ENCODE measurements at regions not wholly inside any gene's neighbourhood (a gene's known extent, or its start where the extent isn't known, plus 50 kb on each side); places are given as distances from the start of the nearest gene placed in this dataset.
"Not testable (repeated sequence)": the region's sequence is repeated elsewhere in the genome, so short reads cannot be mapped to it uniquely, and the experiment has no call there.

DNA sequence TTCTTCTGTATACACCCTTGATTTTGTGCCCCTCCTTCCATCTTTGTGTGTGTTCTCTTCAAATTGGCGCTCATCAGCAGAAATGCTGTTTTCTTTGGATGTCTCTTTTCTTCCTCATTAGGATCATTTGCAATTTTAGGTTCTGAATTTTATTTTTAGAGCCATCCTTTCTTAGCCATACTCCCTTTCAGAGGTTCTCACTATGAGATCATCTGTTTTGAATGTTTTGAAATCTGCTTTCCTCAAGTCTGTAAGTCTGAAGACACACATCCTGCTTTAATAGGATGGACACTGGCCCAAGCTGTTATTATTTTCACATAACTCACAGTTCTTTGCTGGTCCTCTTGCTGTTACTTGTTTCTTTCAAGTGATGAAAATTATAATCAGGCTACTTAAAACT is 124.8 kb downstream of the BDH1 start:
- no peak for DNase-seq (ENCODE audit: low spot score)

DNA sequence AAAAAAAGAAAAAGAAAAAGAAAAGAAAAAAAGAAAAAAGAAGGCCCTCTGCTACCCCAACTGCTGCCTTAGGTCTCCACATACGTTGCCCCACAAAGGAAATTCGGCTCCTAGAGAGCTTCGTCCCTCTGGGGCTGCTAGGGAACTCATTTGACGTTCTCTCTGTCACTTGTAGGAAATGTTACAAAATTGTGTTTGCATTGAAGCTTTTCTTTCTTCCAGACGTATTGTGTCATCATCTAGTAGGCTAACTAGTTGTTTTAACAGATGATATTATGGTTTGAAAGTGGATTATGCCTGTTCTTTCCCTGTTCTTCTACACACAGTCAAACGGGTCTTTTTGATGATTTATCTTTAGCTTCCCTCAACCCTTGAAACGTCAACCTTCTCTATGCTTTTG is 125.3 kb downstream of the BDH1 start:
- no peak for DNase-seq (ENCODE audit: low spot score)

DNA sequence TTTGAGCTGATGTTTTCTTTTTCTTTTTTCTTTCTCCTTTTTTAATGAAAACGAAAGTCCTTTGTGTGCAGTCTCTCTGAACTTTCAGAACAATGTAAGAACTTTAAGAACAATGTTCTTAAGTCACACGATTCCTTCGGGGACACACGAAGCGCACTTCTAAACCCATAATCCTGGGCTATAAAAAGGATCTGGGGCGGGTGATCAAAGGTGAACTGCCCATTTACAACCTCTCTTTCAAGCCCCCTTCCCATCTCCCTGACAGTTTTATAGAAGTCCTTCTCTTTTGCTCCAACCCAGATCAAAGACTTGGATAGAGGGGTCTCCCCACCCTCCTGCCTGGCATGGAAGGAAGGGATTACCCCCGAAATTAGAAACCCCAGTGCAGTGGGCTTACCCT is 126.8 kb downstream of the BDH1 start:
- DNase-seq (ENCODE audit: low spot score): no peak

DNA sequence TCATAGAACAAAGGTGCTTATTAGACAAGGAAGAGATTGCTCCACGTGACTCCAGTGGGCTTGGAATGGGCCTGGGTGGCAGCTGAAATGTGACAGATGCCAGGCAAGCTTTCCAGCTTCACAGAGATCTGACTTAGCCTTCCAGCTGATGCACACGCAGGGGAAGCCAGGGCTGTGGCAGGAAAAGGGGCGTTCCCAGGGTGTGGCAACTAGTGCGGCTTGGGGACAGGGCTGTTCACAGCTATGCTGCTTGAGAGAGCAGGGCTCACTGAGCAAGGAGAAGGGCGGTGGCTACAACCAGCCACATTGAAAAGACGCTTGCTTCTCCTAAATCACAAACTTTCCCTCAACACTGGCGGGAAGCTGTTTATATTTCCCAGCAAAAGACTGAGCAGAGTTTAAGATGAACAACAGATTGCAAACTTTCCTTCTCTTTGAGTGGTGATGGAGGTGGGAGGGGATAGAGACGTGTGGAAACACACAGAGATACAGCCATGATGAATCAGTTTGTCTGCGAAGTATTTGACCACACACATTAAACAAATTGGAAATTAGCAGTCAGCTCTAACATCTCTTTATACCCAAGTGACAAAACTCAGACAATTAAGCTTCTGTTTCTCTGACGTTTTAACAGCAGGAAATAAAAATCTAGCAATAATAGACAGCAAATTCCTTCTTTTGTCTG is 127.5 kb downstream of the BDH1 start:
- DNase-seq (ENCODE audit: low spot score): peak; percentile 46

DNA sequence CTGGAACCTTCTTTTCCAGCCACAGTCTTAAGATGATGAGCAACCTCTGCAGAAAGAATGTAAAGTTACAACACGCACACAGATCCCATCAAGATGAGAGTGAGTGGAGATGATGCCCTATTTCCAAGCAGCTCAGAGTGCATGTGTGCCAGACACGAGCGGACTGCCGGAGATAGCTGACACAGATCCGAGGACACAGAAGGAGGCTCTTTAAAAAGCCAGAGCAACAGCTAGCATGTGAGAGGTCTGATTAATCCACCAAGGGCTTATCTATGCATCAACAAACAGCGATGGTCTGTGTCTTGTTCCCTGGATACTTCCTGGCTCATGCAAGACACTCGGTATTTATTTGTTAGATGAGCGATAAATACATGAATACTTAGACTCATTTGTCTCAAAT is 128.6 kb upstream of the DLG1 start:
- DNase-seq (ENCODE audit: low spot score): no peak

DNA sequence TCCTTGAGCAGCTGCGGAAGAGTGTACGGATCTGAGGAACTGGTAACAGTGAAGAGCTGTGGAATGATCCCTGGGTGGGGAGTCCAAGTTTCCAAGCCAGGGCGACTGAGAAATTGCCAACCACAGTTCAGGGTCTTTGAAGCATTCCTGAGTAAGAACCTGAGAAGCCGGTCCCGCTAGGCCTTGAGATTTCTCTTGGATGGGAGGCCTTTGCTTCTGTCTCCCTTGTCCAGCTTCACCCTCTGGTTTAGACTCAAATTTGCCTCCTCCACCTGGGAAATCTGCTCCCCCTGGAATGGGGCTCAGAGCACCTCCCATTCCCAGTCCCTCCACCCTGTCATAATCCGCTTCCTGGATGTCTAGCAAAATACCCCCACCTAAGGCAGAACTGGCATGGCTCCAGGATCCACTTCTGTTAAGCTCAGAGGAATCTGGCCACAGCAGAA is 127.7 kb upstream of the DLG1 start:
- peak; percentile 29 for DNase-seq (ENCODE audit: low spot score)

DNA sequence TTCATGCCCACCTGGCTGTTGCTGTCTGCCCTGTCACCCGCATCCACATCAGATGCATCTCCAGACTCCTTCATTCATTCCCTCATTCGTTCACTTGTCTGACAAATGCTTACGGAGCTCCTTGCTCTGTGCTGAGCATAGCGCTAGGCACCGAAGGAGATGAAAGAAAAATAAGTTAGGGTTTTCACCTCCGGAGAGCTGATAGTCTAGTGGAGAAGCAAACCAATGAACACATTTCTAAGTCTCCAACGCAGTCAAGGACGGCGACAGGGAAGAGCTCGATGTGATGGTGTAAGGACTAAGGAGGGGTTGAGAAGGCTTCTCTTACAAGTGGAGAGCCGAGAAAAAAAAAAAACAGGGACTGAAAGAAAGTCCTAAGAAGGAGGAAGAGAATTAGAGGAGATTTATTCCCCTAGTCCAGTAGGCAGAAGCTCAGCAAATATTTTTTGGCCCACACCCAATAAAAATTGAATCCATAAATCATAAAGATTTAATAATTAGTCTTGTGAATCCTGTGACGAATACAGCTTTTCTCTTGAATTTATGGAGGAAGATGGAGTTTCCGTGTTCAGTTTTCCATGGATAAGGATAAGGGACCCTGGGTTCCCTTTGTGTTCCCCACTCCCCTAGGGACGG is 127.2 kb upstream of the DLG1 start:
- no peak for DNase-seq (ENCODE audit: low spot score)

DNA sequence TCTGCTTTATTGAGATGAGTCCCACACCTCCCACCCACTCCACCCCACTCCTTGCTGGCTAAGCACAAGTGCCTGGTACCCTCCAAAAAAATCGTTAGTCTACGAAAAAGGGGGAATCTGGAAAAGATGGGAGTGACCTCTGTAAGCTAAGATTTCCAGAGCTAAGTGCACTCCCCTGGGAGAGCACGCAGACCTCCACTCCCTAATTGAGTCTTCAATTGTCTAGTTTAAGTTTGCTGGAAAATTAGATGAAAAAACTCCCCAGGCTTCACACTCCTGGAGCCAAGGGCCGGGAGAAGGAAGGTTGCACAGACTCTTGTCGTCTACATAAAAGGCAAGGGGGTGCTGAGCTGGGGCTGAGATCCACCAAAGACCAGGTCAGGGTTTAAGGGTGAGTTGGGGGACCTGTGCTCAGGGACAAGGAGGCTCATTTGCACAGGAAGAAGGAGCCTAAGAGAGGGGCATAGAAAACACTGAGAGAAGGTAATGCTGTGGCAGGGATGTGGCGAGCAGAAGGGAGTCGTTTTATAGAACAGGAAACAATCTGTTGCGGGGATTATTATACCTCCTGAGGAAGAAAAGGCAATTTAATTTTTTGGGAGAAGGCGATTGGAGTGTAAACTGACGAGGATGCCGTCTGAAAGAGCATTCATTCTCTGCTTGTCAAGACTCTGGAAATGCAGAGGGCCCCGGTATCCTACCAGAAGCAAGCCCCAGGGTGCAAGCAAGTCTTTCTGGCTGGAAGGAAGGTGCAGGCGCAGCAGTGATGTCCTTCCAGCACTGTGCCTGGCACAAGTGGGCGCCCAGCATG is 126.5 kb upstream of the DLG1 start:
- no peak for DNase-seq (ENCODE audit: low spot score)

DNA sequence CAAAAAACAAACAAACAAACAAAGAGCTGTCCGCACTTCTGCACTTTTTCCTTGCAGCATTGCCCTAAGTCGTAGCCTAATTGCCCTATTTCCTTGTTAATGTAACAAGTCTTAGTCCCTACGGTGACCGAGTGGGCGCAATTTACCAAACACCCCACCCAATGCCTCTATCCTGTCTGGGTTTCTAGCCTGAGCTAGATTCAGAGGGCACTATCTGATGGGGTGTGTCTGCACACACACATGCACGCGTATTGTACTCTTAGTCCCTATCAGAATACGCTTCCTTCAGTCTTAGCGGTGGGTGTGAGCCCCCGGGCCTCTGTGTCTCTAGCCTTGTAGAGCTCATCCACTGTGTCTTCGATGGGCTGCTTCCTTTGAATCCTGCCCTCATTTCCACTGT is 125.9 kb upstream of the DLG1 start:
- no peak for DNase-seq (ENCODE audit: low spot score)

DNA sequence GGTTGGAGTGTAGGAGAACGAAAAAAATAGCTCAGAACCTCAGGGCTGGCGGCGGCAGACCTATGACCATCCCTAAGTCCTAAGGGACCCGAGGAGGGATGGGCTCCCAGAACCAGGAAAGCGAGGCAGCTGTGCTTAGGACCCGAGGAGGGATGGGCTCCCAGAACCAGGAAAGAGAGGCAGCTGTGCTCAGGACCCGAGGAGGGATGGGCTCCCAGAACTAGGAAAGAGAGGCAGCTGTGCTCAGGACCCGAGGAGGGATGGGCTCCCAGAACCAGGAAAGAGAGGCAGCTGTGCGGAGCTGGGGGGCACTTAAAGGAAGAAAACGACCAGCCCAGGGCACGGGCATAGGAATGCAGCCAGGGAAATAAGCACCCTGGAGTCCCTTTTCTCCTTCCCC is 125.0 kb upstream of the DLG1 start:
- DNase-seq (ENCODE audit: low spot score): no peak

DNA sequence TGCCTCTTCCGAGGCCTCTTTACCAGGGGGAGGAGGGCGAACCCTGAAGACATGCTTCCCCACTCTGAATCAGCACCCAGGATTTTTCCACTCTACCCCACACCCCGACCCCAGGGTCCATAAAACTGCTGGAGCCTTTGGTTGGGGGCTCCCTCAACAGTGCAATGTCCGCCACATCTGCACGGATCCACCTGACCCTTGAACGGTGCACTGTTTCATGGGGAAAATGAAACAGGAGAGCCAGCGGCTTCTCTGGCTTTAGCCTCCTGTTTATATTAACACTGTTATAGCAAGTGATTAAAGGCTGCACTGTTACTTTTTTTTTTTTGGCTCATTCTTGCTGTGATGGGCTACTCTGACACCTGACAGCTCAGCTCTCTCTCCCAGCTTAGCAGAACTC is 124.1 kb upstream of the DLG1 start:
- DNase-seq (ENCODE audit: low spot score): no peak

DNA sequence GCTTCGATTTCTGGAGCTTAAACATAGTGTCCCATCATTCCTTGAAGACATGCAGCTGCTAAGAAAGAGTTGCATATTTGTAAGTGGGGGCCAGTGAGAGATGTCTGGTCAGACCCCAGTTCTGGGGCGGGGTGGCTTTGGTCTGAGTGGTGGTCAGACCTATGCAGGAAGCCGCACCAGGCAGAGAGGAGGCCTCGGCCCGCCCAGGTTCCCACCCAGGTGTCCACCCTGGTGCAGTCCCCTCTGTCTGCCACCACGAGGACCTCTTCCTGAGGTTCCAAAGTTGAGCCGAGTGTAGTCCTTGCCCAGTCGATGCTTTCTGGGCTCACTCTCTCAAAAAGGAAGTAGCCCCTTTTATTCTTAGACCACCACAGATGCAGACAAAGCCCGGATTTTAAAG is 122.6 kb upstream of the DLG1 start:
- DNase-seq (ENCODE audit: low spot score): no peak

DNA sequence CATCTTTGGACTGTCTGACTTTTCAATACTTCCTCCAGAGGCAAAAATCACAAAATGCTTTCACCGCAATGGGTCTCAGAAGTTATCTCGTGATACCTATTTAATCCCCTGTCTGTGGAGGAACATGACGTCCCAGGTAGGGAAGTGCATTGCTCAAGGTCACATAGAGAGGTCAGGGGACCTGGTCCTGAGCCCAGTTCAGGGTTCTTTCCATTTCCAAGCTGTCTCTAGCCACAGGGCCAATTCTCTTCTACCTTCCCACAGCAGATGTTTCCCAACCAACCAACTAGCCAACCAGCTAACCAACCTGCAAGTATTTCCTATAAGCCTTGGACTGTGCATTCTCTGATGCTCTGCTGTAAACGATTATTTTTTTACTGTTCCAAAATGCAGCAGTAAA is 122.2 kb upstream of the DLG1 start:
- no peak for DNase-seq (ENCODE audit: low spot score)

DNA sequence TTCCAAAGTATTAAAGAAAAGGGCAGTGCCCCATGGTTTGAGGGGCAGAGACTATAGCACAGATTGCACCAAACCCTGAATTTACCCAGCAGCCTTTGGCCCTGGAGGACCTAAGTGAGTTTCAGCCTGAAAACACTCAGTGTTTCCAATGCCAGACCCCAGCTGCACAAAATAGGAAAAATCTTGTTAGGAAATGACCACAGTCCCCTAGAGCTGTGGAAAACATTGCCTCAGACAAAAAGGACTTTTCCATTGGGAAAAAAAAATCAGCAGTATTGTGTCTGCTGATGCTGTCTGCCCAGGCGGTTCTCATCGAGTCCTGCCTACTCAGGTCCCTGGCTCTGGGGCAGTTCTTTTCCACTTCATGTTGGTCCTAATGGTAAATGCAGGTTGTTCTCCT is 121.7 kb upstream of the DLG1 start:
- DNase-seq (ENCODE audit: low spot score): no peak

DNA sequence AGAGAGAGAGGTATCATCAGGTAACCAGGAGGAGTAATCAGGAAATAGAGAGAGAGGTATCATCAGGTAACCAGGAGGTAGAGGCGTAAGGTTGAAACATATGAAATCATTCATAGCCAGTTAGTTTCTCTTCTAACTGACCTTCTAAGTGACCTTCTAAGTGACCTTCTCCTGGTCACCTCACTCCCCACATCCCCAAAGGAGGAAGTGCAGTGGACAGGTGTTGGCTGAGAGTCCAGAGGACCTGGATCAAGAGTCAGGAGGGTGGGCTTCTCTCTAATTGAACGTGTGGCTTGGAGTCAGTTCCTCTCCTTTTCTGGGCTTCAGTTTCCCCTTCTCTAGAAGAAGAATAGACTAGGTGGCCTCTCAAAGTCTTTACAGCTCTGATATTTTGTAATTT is 121.3 kb upstream of the DLG1 start:
- DNase-seq (ENCODE audit: low spot score): no peak

DNA sequence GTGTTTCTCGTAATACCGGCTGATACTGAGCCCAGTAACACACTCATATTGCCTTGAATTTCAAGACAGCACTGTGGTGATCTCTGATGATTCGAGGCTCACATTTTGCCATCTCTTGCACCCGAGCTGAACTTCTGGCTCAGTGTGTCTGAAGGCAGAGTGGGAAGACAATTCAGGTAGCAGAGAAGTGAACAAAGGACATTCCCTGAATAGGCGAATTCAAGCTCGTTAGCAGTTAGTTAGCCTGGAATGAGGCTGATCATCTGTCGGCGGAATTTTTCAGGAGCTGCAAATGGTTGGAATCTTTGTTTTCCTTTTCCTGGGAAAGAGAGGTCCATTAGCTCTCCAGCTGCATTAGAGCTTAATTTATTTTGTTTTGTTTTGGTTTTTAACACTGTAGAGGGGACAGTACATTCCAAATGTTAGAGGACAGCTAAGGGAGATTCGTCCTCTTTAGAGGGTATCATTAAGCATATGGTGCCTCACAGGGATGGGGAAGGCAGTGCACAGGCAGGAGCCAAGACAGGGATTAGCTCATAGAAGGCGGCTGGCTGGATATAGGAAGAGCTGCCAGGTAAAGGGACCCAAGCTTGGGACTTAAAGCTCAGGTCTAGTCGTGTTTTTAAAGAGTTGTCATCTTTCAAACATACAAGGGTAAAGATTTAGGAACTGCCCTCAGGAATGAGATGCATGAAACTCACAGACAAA is 119.7 kb upstream of the DLG1 start:
- no peak for DNase-seq (ENCODE audit: low spot score)

DNA sequence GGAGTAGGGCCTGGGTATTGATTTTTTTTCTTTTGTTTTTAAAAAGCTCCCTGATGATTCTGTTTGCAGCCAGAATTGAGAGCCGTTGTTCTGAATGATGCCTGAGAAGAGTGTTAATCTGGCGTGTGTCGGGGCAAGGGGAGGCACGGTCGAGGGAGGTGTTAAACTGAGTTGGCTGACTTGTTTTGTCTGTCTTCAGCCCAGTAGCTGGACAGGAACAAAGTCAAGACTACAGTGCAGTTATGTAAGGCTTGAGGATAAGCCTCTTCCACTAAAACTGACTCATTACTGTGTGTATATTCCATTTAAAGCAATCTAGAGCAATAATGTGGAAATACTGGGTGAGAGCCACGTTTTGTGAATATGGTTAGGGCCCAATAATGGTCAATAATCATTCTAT is 119.0 kb upstream of the DLG1 start:
- no peak for DNase-seq (ENCODE audit: low spot score)

DNA sequence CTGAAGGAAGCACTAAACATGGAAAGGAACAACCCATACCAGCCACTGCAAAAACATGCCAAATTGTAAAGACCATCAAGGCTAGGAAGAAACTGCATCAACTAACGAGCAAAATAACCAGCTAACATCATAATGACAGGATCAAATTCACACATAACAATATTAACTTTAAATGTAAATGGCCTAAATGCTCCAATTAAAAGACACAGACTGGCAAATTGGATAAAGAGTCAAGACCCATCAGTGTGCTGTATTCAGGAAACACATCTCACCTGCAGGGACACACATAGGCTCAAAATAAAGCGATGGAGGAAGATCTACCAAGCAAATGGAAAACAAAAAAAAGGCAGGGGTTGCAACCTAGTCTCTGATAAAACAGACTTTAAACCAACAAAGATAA is 113.5 kb upstream of the DLG1 start:
- DNase-seq (ENCODE audit: low spot score): not testable (repeated sequence)

DNA sequence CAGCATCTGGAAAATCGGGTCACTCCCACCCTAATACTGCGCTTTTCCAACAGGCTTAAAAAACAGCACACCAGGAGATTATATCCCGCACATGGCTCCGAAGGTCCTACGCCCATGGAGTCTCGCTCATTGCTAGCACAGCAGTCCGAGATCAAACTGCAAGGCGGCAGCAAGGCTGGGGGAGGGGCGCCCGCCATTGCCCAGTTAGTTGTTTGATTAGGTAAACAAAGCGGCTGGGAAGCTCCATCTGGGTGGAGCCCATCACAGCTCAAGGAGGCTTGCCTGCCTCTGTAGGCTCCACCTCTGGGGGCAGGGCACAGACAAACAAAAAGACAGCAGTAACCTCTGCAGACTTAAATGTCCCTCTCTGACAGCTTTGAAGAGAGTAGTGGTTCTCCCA is 111.8 kb upstream of the DLG1 start:
- DNase-seq (ENCODE audit: low spot score): not testable (repeated sequence)

DNA sequence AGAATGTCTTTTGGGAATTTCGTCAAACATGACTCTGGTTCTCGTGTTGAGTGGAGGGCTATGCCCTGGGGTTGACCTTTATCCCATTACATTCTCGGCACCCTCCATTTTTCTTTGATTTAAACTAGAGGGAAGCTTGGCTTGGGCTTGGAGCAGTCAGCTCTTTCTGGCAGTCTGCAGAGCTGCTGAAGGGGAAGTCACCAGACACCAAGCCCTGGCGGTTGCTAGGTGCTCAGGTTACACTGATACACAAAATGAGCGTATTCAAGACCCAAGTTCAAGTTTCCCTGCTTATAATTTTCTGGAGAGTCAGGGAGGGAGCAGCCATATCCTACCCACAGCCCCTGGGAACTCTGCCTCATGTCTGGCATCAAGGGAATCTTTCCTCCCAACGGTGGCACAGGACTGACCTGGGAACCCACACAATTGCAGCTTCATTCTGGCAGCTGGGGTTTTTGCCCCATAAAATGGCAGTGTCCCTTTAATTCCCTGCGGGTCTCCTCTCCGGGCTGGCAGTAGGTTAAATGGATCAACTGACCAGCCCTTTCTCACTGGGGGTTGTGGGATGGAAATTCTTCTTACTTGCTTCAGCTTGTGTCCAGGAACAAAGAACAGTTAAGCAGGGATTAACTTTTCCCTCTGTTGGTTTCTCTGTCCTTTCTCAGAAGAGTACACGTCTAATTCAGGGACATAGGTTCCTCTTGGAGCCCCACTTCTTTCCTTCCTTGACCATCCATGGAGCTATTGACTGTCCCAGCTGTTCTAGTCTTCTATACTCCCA is 110.0 kb upstream of the DLG1 start:
- no peak for DNase-seq (ENCODE audit: low spot score)

DNA sequence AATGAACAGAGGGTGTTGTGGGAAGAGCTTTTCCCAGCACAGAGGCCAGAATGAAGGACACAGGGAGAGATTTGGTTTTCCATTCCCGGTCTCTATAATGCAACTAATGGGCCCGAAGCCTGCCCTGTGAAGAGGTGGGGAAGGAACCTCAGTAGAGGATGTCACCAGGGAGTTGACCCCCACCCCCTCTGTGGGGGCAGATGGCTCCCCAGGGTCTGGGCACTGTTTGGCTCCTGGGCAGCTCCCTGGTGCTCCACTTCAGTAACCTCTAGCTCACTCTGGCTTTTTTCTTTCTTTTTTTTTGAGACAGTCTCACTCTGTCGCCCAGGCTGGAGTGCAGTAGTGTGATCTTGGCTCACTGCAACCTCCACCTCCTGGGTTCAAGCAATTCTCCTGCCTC is 109.1 kb upstream of the DLG1 start:
- DNase-seq (ENCODE audit: low spot score): no peak

DNA sequence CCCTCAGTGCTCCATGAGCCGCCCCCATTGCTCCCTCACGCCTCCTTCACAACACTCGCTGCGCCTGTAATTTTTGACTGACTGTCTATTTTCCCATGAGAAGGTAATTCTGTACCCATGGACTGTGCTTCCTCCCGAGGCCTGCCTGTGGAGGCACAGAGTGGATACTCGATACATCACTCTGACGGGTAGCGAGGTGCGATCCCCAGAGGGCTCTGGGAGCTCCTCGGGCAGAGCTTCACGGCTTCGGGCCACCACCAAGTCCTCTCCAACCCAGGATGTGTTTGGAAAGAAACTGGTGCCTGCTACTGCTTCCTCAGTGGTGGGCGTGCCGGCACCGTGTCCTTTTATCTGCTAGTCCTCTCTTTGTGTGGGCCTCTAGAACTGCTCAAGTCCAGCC is 108.6 kb upstream of the DLG1 start:
- no peak for DNase-seq (ENCODE audit: low spot score)

Measured in kidney tubule cell (primary cell).